Stimulated activated naive CD8-positive, alpha-beta T cell treated with anti-CD3 and anti-CD28 coated beads, Interleukin-15, amount 100 ng/mL, for 72 hours (primary cell): ENCODE measurements at regions not wholly inside any gene's neighbourhood (a gene's known extent, or its start where the extent isn't known, plus 50 kb on each side); places are given as distances from the start of the nearest gene placed in this dataset.

Source experiments
- ATAC-seq: fragments of 150-1000 bp; cut with Tn5 transposase; 2 replicates; pipeline ENCODE4 v1.10.0; 2021; ENCODE audit warnings: mild to moderate bottlenecking, moderate library complexity
- DNase-seq, 2 donors: peaks; one replicate each; pipeline ENCODE4 v3.0.0; 2021 to 2022
- H3K27ac Mint-ChIP-seq, 2 donors: one replicate each; pipeline ENCODE4 v1.8.0; 2022; ENCODE audit warnings: mild to moderate bottlenecking in 2 of 2, mixed read lengths in 2 of 2, moderate library complexity in 2 of 2
- H3K27me3 Mint-ChIP-seq: one replicate; pipeline ENCODE4 v1.8.0; 2022; ENCODE audit warnings: mixed read lengths
- H3K4me1 Mint-ChIP-seq: one replicate; pipeline ENCODE4 v1.8.0; 2022; ENCODE audit warnings: mild to moderate bottlenecking, mixed read lengths
- H3K4me3 Mint-ChIP-seq, 2 donors: one replicate each; pipeline ENCODE4 v1.8.0; 2022; ENCODE audit warnings: mild to moderate bottlenecking in 2 of 2, mixed read lengths in 2 of 2, moderate library complexity in 1 of 2
- H3K9me3 Mint-ChIP-seq, 2 donors: one replicate each; pipeline ENCODE4 v1.8.0; 2022; ENCODE audit warnings: mixed read lengths in 2 of 2

DNA sequence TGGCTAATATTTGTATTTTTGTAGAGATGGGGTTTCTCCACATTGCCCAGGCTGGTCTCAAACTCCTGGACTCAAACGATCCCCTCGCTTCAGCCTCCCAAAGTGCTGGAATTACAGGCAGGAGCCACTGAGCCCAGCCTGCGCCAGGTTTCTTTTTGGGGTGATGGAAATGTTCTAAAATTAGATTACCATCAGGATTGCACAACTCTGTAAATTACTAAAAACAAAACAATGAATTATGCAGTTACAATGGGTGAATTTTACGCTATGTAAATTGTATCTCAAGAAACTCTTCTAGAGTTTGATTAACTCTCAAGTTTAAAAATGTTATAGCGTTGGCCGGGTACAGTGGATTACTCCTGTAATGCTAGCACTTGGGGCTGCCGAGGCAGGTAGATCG, 118.9 kb upstream of the TBL1X start:
- Mint-ChIP-seq H3K27me3 (no peaks in the 10 kb centered on the region), H3K9me3 (no peaks in the 10 kb centered on the region), H3K27ac (no peak overlapping the region), H3K4me3 (no peak overlapping the region), H3K4me1 (peaks cover 12% of the 10 kb centered on the region)
- DNase-seq = no peak
- no peak for ATAC-seq

DNA sequence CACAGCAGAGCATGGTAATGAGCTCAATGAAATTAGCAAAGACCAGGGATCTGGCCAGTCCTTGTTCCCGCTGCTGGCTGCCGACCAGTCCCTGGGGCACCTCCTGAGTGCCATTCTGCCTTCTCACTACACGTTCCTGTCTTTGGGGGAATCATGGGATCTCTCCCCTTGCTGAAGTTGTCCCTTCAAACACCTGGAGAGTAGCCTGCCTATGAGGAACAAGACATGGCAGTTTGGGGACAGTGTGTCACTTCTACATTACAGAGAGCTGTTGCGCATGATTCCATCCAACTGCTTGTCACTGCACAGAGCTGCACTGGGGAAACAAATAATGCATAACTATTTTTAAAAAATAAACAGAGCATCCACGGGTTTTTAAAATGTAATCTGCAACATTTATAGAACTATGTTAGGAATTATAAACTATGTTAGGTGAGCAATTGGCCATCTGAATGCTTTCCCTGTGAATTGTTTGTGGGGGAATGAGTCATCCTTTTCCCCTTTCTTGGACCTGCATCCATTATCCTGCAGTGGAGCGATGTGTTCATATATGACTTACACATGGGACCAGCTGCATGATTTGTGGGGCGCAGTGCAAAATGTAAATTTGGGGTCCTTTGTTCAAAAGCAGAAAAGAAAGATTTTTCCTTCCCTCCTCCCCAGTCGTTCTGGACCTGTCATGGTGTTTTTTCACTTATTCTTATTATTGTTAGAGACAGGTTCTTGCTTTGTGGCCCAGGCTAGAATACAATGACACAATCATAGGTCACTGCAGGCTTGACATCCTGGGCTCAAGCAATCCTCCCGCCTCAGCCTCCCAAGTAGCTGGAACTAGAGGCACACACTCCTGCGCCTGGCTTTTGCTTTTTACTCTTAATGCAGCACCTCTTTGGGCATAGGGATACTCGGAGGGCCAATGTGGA, 115.0 kb upstream of the TBL1X start:
- Mint-ChIP-seq H3K4me3 (no peak overlapping the region), H3K27me3 (no peaks in the 10 kb centered on the region), H3K27ac (no peak overlapping the region), H3K4me1 (peaks cover 24% of the 10 kb centered on the region), H3K9me3 (no peaks in the 10 kb centered on the region)
- no peak for DNase-seq
- ATAC-seq = no peak

GRCh38 chrX:9351126-9351525, 113.7 kb upstream of the TBL1X start:
- Mint-ChIP-seq H3K4me3 (no peak overlapping the region), H3K27ac (peak overlapping the region in 1 of 2 donors; percentile 93), H3K4me1 (peaks cover 34% of the 10 kb centered on the region), H3K9me3 (peaks cover 0 to 2% of the 10 kb centered on the region in 2 donors), H3K27me3 (no peaks in the 10 kb centered on the region)
- ATAC-seq = no peak
- no peak for DNase-seq

- Mint-ChIP-seq H3K4me1 (peaks cover 40% of the 10 kb centered on the region), H3K9me3 (peaks cover 0 to 6% of the 10 kb centered on the region in 2 donors), H3K27me3 (no peaks in the 10 kb centered on the region), H3K4me3 (peak overlapping the region; percentile 74 to 75), H3K27ac (peak overlapping the region; percentile 88 to 89)
- DNase-seq (no peak), ATAC-seq (no peak)
Measured at GRCh38 chrX:9352243-9352642, 112.6 kb upstream of the TBL1X start.

- Mint-ChIP-seq H3K4me3 (peak overlapping the region; percentile 74 to 75), H3K9me3 (peaks cover 0 to 6% of the 10 kb centered on the region in 2 donors)
- DNase-seq = peak; percentile 27 to 69
Measured at GRCh38 chrX:9352694-9353411, 112.0 kb upstream of the TBL1X start.

GRCh38 chrX:9354918-9355317, 109.9 kb upstream of the TBL1X start:
- ATAC-seq = no peak
- Mint-ChIP-seq H3K4me1 (peaks cover 40% of the 10 kb centered on the region), H3K9me3 (peaks cover 0 to 6% of the 10 kb centered on the region in 2 donors), H3K4me3 (no peak overlapping the region), H3K27me3 (no peaks in the 10 kb centered on the region), H3K27ac (no peak overlapping the region)
- DNase-seq = no peak

More at GRCh38 chrX:9352694-9353411, 112.0 kb upstream of the TBL1X start:
- peak overlapping the region; percentile 88 to 89 for H3K27ac Mint-ChIP-seq
- peak; percentile 69 for ATAC-seq
- H3K27me3 Mint-ChIP-seq = no peaks in the 10 kb centered on the region
- H3K4me1 Mint-ChIP-seq = peaks cover 40% of the 10 kb centered on the region

- Mint-ChIP-seq H3K27me3 (no peaks in the 10 kb centered on the region), H3K9me3 (peaks cover 0 to 6% of the 10 kb centered on the region in 2 donors), H3K27ac (no peak overlapping the region), H3K4me3 (no peak overlapping the region), H3K4me1 (peaks cover 40% of the 10 kb centered on the region)
- DNase-seq = peak in 1 of 2 donors; percentile 29
- peak; percentile 41 for ATAC-seq
Measured at GRCh38 chrX:9355739-9356138, 109.1 kb upstream of the TBL1X start.

DNA sequence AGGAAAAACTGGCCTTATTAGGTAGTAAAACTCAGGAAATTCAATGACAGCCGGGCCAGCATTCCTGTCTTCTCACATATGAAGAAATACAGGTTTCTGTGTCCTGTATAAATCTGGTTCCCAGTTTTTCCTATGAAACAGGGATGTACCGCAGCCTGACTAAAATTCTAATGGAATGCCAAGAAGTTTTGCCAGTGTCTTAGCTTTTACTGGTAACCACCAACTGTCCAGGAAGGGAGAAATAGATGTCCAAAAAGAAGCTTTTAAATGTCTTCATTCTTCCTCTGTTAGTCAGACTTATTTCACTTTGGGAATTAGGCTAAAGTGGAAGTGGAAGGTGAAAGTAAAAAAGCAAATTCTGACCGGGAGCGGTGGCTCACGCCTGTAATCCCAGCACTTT, 108.0 kb upstream of the TBL1X start:
- no peak for ATAC-seq
- H3K4me1 Mint-ChIP-seq = peaks cover 32% of the 10 kb centered on the region
- no peaks in the 10 kb centered on the region for H3K27me3 Mint-ChIP-seq
- H3K9me3 Mint-ChIP-seq = peaks cover 0 to 6% of the 10 kb centered on the region in 2 donors
- H3K4me3 Mint-ChIP-seq = no peak overlapping the region
- no peak for DNase-seq
- H3K27ac Mint-ChIP-seq = no peak overlapping the region

DNA sequence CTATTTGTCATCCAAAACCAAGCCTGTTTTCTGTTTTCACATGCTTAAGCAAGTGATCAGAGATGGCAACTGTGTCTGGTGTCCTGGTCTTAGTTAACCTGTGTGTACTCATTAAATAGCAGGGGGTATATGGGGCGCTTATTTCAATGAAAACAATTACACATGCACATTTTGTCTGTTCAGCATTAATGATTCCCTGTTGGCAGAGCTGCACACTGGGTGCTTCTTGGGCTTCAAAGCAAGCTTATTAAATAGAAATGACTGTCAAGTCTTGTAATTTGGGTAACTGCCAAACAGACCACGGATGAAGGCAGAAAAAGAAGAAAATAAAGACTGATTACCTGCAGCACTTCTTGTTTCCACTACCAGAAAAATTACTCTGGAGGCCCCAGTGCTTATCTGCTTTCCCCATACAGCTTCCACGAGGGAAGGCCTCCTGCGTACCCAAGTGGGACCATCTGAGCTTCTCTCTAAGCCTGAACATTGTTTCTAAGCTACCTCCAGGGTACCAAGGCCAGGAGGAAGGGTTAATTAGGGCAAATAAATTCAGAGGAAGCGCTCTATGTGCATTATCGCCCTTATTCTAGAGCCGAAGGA, 107.2 kb upstream of the TBL1X start:
- Mint-ChIP-seq H3K27me3 (no peaks in the 10 kb centered on the region), H3K4me1 (peaks cover 24% of the 10 kb centered on the region), H3K9me3 (peaks cover 0 to 6% of the 10 kb centered on the region in 2 donors), H3K4me3 (no peak overlapping the region), H3K27ac (no peak overlapping the region)
- no peak for DNase-seq
- ATAC-seq = no peak

GRCh38 chrX:9362363-9362928, 102.4 kb upstream of the TBL1X start:
- no peak for ATAC-seq
- Mint-ChIP-seq H3K27ac (no peak overlapping the region), H3K9me3 (no peaks in the 10 kb centered on the region), H3K4me1 (no peaks in the 10 kb centered on the region), H3K4me3 (no peak overlapping the region), H3K27me3 (no peaks in the 10 kb centered on the region)
- DNase-seq = no peak

GRCh38 chrX:9367421-9367820, 97.4 kb upstream of the TBL1X start:
- H3K27ac Mint-ChIP-seq = no peak overlapping the region
- ATAC-seq = no peak
- peaks cover 17% of the 10 kb centered on the region for H3K4me1 Mint-ChIP-seq
- DNase-seq = no peak
- H3K4me3 Mint-ChIP-seq = no peak overlapping the region
- no peaks in the 10 kb centered on the region for H3K9me3 Mint-ChIP-seq
- no peaks in the 10 kb centered on the region for H3K27me3 Mint-ChIP-seq

- DNase-seq (no peak), ATAC-seq (no peak)
- no peaks in the 10 kb centered on the region for H3K27me3 Mint-ChIP-seq
- H3K9me3 Mint-ChIP-seq = no peaks in the 10 kb centered on the region
- peaks cover 17% of the 10 kb centered on the region for H3K4me1 Mint-ChIP-seq
- no peak overlapping the region for H3K27ac Mint-ChIP-seq
- peak overlapping the region in 1 of 2 donors; percentile 20 for H3K4me3 Mint-ChIP-seq
Measured at GRCh38 chrX:9368262-9368661, 96.6 kb upstream of the TBL1X start.

GRCh38 chrX:9369802-9370291, 95.0 kb upstream of the TBL1X start:
- Mint-ChIP-seq H3K4me3 (peak overlapping the region; percentile 59 to 69), H3K27ac (peak overlapping the region; percentile 8 to 90)
- peak; percentile 3 to 66 for DNase-seq

GRCh38 chrX:9370893-9371292, 94.0 kb upstream of the TBL1X start:
- Mint-ChIP-seq H3K4me3 (no peak overlapping the region), H3K9me3 (no peaks in the 10 kb centered on the region), H3K4me1 (peaks cover 17% of the 10 kb centered on the region), H3K27me3 (no peaks in the 10 kb centered on the region), H3K27ac (no peak overlapping the region)
- no peak for DNase-seq
- no peak for ATAC-seq

More at GRCh38 chrX:9369802-9370291, 95.0 kb upstream of the TBL1X start:
- Mint-ChIP-seq H3K4me1 (peaks cover 17% of the 10 kb centered on the region), H3K9me3 (no peaks in the 10 kb centered on the region), H3K27me3 (no peaks in the 10 kb centered on the region)
- peak; percentile 89 for ATAC-seq

GRCh38 chrX:9372866-9373265, 92.0 kb upstream of the TBL1X start:
- ATAC-seq (no peak), DNase-seq (no peak)
- Mint-ChIP-seq H3K4me3 (no peak overlapping the region), H3K9me3 (no peaks in the 10 kb centered on the region), H3K27ac (peak overlapping the region in 1 of 2 donors; percentile 33), H3K27me3 (no peaks in the 10 kb centered on the region), H3K4me1 (peaks cover 17% of the 10 kb centered on the region)
